ENCODE measurements at regions not wholly inside any gene's neighbourhood (a gene's known extent, or its start where the extent isn't known, plus 50 kb on each side); places are given as distances from the start of the nearest gene placed in this dataset.

- TF ChIP-seq GATA2 (IDR thresholded peaks at IDR 0.05; ENCODE audit: low read depth, low read length) (no peak), GATA3 (IDR thresholded peaks at IDR 0.05; ENCODE audit: low read depth, low read length) (no peak)
Observed at GRCh38 chr11:15551901-15552851, 437.5 kb downstream of the INSC start.

Data from SH-SY5Y (cell line).